GM03348 (cell line): ENCODE measurements at regions not wholly inside any gene's neighbourhood (a gene's known extent, or its start where the extent isn't known, plus 50 kb on each side); places are given as distances from the start of the nearest gene placed in this dataset.
"Not testable (repeated sequence)": the region's sequence is repeated elsewhere in the genome, so short reads cannot be mapped to it uniquely, and the experiment has no call there.

Experiments
- DNase-seq: peaks from one replicate; pipeline ENCODE4 v3.0.0; 2012; ENCODE audit warnings: low spot score

GRCh38 chr17:72175787-72176515, 55.1 kb downstream of the SOX9 start:
- DNase-seq, result no peak

DNA sequence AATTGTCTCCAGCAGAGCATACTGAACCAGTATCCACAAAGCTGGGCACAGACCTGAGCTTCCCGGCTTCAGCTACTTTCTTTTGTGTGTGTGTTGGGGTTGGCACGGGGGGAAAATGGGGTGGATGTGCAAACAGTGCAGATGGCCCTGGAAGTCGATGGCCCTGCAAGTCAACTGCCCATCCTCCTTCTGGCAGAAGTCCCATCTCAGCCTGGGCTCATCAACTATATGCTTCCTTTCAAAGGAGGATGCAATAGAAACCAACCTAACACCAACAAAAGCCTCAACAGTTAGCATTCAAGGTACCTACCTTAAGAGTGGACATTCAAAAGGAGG, 55.7 kb downstream of the SOX9 start:
- no peak for DNase-seq

DNA sequence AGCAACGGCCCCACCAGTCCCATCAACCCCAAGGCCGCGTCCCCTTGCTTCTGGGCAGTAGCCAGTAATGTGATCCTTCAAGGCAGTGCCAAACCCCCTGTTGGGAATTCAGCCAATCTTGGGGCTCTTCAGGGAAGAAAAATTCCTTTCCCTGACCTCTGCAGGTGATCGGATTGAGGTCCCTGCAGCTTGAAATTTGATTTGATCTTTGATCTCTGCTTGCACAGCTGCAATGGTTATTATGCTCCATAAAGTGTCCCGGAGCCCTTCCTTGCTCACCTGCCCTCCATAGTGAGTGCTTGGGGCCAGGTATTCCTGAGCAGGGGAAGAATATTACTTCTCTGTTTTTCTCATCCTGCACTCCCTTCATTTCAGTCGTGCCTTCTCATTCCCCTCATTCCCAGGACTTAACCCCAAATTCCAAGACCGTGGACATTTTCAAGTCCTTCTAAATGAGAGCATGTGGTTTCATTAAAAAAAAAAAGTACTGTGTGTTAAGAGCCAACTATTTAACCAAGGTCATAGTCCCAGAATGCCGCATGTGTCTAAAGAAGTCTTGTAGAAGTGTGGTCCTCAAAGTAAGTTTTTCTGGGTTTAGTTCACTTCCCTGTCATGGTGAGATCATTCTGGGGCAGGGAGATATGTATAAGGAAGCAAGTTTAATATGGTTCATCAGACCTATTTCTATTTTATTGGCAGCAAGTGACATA, 56.3 kb downstream of the SOX9 start:
- no peak for DNase-seq

- DNase-seq, result no peak
Measured at GRCh38 chr17:72177738-72178137, 56.9 kb downstream of the SOX9 start.

GRCh38 chr17:72182371-72182873, 61.6 kb downstream of the SOX9 start:
- no peak for DNase-seq

DNA sequence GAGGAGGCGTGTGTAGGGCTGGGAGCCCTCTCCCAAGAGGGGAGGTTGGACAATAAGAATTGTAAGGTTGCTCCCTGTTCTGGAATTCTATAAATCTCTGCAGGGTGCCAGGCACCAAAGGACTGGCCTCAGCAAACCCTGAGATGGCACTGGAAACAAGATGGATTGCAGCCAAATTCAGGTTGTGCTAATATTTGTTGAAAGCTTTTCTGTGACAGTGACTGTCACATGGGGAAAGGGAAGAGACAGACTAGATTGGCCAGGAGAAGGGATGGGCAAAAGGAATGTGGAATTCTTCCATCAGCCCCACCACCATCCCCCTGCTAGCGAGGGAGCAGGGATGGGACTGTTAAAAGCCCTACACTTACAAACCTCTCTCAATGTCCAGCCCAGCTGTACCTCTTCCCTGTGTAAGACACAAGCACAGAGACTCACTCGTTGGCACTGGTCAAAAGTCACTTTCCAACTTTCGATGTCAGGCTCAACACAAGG, 62.4 kb downstream of the SOX9 start:
- DNase-seq, result no peak

DNA sequence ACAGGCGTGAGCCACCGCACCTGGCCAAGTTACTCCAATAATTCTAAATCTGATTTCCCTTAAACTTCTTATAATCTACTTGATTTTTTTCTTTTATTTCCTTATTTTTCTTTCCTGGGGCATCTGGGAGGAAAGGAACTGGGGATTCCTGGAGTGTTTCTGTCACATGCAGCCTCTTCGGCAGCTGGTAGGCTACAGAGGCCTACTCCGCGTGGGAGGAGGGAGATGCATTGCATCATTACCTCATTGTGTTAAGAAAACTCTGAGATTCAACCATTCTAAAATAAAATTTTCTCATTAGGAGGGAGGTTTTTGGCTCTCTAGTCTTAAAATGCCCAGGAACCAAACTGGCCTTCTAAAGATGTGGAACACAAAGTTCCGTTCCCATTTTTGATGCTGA, 64.0 kb downstream of the SOX9 start:
- DNase-seq, result no peak

- DNase-seq, result no peak
Measured at GRCh38 chr17:72185564-72185963, 64.7 kb downstream of the SOX9 start.

GRCh38 chr17:72187556-72187955, 66.7 kb downstream of the SOX9 start:
- no peak for DNase-seq

- DNase-seq, result no peak
Measured at GRCh38 chr17:72188801-72189200, 68.0 kb downstream of the SOX9 start.

DNA sequence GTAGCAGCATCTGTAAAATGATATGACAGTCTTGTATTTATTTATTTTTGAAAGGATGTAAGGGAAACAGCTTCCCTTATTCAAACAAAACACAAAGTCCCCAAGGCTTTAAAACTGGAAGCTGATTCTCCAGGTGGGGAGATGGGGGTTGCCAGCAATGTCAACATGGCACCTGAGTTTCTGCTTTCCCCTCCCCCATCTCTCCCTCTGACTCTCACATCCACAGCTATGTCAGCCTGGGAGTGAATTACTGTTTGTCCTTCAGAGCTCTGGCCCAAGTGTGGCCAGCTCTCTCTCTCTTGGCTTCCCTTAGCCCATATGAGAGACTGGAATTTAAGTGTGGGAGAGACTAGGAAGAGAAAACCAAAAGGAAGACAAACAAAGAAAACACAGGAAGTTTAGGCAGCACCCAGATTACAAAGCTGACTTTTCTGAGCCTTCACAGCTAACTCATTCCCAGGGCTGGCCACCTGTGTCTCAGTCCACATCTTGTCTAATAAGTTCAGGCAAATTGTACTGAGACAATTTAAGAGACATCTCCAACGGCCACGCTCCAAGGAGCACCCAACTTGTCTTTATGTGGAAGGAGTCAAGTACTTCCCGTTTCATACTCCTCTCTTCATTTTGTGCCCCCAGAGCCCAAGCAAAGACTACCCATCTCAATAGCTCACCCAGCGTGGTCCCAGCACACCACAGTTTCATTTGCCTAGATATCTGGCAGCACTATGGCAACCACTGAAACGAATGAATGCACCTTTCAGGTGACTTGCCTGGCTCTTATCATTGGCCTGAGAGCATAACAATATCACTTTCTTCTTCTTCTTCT, 69.2 kb downstream of the SOX9 start:
- DNase-seq, result no peak

- no peak for DNase-seq
Measured at GRCh38 chr17:72191356-72191755, 70.5 kb downstream of the SOX9 start.

- peak; percentile 75 for DNase-seq
Measured at GRCh38 chr17:72191921-72192799, 71.3 kb downstream of the SOX9 start.

GRCh38 chr17:72192800-72193192, 72.0 kb downstream of the SOX9 start:
- DNase-seq, result peak; percentile 21

DNA sequence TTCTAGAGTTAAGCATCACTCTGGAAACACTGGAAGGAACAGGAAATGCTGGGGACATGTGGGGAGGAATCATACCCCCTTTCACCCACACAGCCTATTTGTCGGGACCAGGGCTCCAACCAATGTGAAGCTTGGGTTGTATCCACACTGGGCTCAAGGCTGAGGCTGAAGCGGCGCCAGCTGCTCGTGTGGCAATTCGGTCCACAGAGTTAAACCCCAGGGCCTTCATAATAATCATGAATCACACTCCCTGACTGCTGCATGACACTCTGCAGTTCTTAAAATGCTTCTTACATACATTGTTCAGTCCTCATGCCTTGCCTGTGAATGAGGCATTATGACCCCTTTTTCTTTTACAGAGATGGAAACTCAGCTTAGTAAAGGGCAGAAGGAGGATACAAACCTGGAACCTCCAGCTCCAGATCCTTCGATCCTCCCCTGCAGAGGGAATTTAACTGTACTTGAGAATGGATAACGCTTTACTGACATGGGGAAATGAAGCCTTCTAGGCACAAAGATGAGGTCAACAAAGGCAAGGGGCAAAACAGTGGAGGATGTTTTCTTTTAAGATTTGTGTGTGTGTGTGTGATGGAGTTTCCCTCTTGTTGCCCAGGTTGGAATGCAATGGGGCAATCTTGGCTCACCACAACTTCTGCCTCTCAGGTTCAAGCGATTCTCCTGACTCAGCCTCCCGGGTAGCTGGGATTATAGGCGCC, 72.7 kb downstream of the SOX9 start:
- DNase-seq, result no peak

- DNase-seq, result not testable (repeated sequence)
Measured at GRCh38 chr17:72194107-72194440, 73.3 kb downstream of the SOX9 start.

GRCh38 chr17:72199256-72199655, 78.4 kb downstream of the SOX9 start:
- no peak for DNase-seq

GRCh38 chr17:72204742-72205141, 83.9 kb downstream of the SOX9 start:
- no peak for DNase-seq

DNA sequence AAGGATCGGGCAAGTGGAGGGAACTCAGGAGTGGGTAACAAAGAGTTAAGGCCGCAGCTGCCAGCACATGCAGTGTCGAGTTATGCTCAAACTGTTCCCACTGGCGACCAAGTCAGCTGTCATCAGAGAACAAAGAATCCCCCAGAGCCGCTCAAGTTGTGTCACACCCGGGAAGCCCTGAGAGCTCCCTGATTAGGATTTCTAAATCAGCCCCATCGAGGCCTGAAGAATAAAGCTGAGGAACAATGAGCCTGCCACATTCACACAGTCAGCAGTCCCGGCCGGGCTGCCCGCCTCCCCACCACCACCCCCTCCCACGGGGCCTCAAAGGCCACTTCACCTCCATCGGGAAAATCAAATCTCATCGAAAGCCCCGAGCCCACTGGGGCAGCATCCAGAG, 84.5 kb downstream of the SOX9 start:
- DNase-seq, result no peak

- DNase-seq, result no peak
Measured at GRCh38 chr17:72205822-72206221, 85.0 kb downstream of the SOX9 start.

- no peak for DNase-seq
Measured at GRCh38 chr17:72206376-72206775, 85.6 kb downstream of the SOX9 start.
